LNCaP clone FGC (cell line): ENCODE measurements at regions not wholly inside any gene's neighbourhood (a gene's known extent, or its start where the extent isn't known, plus 50 kb on each side); places are given as distances from the start of the nearest gene placed in this dataset.

Experiments used
- DNase-seq: peaks from one replicate; pipeline ENCODE4 v3.0.0-alpha.2; 2011; ENCODE audit warnings: low read depth
- H3K4me3 ChIP-seq: 2 replicates; pipeline ENCODE4 v1.5.1; 2011; ENCODE audit warnings: mild to moderate bottlenecking, low read depth, low read length, control low read depth
- CTCF ChIP-seq: IDR thresholded peaks from 2 replicates; pipeline ENCODE4 v1.5.1; 2012; ENCODE audit warnings: mild to moderate bottlenecking; ENCODE audit not compliant: control insufficient read depth, insufficient read depth; ENCODE audit errors: extremely low read depth

GRCh38 chr3:65070968-65071367 lies 383.2 kb upstream of the ADAMTS9 start:
- H3K4me3 ChIP-seq, result no peak overlapping the region
- DNase-seq, result no peak
- TF ChIP-seq CTCF, result no peak

GRCh38 chr3:65060904-65061303 lies 373.1 kb upstream of the ADAMTS9 start:
- no peak for DNase-seq
- TF ChIP-seq CTCF, result no peak
- no peak overlapping the region for H3K4me3 ChIP-seq

- TF ChIP-seq CTCF, result no peak
- no peak for DNase-seq
- H3K4me3 ChIP-seq, result no peak overlapping the region
Measured at GRCh38 chr3:65052101-65052500, 364.3 kb upstream of the ADAMTS9 start.

GRCh38 chr3:65048151-65048550 lies 360.4 kb upstream of the ADAMTS9 start:
- TF ChIP-seq CTCF, result no peak
- no peak overlapping the region for H3K4me3 ChIP-seq
- DNase-seq, result no peak

- H3K4me3 ChIP-seq, result no peak overlapping the region
- no peak for DNase-seq
- no peak for TF ChIP-seq CTCF
Measured at GRCh38 chr3:65045138-65045537, 357.3 kb upstream of the ADAMTS9 start.

- DNase-seq, result no peak
- H3K4me3 ChIP-seq, result no peak overlapping the region
- no peak for TF ChIP-seq CTCF
Measured at GRCh38 chr3:65044401-65044800, 356.6 kb upstream of the ADAMTS9 start.

GRCh38 chr3:65042675-65043074 lies 354.9 kb upstream of the ADAMTS9 start:
- H3K4me3 ChIP-seq, result no peak overlapping the region
- no peak for DNase-seq
- TF ChIP-seq CTCF, result no peak
